ENCODE measurements at regions not wholly inside any gene's neighbourhood (a gene's known extent, or its start where the extent isn't known, plus 50 kb on each side); places are given as distances from the start of the nearest gene placed in this dataset.
"Not testable (repeated sequence)": the region's sequence is repeated elsewhere in the genome, so short reads cannot be mapped to it uniquely, and the experiment has no call there.

DNA sequence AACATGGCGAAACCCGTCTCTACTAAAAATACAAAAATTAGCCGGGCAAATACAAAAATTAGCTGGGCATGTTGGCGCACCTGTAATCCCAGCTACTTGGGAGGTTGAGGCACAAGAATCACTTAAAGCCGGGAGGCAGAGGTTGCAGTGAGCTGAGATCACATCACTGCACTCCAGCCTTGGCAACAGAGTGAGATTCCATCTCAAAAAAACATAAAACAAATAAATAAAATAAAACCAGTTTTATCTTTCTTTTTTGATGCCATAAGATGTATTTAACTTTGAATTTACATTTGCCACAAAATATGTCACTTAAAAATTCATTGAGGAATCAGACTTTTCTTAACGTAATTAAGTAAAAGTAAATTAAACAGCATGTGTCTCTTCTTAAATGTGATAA, 113.3 kb upstream of the ERRFI1 start:
- DNase-seq = no peak

DNA sequence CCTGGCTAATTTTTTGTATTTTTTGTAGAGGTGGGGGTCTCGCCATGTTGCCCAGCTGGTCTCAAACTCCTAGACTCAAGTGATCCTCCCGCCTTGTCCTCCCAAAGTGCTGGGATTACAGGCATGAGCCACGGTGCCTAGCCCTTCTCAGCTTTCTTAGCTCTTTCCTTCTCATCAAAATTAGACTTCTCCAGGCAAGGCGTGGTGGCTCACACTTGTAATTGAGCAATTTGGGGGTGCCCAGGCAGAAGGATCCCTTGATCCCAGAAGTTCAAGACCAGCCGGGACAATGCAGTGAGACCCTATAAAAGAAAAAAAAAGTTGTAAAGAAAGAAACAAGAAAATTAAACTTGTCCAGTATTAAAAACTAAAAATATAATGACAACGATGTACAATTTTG, 112.6 kb upstream of the ERRFI1 start:
- no peak for DNase-seq

DNA sequence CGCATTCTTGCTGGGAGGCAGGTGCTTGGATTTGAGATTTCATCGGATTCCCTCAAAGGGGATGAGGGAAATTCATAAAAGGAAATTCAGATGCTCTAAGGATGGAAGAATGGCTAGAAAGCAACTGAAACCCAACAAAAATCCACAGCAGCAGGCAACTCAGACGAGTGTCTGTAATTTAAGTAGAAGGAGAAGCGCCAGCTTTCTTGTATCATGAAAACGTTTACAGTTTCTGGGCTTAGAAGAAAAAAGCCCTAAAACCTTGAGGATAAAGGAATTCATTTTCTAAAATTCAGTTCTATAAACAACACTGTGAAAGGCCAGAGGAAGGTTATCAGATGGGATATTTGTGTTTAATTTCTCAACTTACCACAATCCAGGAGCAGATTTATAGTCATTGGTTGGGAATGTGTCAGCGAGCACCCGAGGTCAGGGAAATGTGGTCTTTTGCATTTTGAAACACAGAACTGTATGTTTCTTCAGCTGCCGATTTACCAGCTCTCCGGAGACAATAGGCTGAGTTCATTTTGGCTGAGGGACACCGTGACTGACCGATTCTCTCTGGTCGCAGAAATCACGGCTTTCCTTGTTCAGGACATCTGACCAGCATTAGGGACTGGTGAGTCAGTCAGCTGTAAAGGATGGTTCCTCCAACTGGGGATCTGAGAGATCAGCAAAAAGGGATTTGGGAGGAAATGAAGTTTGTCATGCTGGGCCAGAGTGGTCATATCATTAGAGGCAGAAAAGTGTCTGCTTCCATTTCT, 111.6 kb upstream of the ERRFI1 start:
- no peak for DNase-seq

DNA sequence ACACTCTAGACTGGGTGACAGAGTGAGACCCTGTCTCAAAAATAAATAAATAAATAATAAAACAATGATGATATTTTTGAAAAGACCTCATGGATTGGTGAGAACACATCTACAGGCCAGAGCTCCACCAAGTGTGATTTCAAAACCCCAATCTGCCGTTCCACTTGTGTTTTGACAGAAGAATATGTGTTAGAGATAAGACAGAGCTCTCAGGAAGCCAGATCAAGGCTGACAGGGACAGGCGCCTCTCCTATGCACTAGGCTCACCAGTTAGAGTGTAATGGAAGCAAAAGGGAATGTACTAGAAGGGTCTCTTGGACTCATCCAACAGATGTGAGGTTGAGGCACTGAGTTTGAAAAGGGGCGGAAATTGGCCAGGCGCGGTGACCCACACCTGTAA, 110.7 kb upstream of the ERRFI1 start:
- DNase-seq = no peak

DNA sequence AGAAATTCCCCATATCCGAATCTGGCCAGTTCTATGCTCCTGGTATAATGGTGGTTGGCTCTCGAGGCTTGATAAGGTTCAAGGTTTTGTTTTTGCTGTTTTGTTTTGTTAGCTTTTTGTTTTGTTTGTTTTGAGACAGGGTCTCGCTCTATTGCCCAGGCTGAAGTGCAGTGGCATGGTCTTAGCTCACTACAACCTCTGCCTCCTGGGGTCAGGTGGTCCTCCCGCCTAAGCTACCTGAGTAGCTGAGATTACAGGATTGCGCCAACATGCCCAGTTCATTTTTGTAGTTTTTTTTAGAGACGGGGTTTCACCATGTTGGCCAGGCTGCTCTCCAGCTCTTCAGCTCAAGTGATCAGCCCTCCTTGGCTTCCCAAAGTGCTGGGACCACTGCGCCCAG, 109.1 kb upstream of the ERRFI1 start:
- no peak for DNase-seq

DNA sequence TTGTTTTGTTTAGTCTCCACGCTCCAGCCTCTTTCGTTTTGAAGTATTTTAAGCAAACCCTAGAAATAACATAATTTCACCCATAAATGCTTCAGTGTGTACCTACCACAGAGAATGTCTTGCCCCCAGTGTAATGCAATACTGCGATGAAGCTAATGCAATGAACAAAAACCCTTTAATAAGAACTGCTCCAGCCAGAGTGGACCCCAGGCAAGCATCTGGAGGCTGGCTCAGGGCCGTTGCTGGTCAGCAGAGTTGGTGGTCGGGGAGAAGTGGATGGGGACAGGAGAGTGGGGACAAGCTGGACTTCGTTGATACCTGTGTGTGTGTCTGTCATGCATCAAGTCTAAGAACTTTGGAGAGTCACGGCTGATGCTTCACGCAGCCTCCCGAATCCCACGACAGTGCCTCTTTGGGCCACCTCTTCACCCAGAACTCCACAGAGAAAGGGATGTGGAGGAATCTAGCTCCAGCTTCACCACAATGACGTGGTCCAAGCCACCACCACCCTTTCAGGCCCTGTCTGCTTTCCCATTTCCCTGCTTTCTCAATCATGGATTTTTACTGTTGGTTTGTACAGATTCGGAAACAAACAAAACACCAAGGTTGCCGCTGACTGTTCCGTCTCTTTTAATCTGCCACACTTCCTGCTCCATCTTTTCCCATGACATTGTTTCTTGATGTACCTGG, 108.6 kb upstream of the ERRFI1 start:
- DNase-seq = no peak

DNA sequence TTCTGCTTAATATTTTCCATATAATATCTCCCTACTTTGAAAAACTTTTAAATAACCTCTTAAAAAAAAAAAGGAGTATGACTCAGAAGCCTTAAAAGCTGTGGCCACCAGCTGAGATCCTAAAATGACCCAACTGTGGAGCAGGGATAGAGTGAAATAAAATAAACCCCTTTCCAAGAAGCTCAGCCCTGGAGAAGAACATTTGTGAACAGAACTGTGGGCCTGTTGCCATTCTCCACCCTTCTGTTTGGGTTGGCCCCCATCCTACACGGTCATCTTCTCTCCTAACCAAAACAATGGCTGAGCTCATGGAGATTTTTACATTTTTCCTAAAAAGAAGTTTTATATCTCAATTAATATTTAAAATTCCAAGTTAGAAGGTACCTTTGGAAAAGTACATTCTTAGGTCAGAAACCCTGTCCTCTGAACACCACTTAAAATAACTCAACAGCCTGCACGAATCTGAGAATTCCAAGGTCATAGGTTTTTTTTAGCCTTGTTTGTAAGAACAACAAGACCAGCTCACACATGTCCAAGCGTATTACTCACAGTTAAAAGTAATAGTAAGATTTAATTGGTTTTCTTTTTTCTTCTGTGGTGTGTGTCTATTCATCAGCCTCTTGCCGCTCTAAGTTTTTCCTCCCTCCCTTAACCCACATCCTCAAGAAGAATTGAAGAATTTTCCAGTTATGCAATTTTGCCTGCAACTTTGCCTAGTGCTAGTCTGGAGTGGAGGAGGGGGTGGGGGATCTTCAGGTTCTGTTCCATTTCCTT, 107.7 kb upstream of the ERRFI1 start:
- no peak for DNase-seq

DNA sequence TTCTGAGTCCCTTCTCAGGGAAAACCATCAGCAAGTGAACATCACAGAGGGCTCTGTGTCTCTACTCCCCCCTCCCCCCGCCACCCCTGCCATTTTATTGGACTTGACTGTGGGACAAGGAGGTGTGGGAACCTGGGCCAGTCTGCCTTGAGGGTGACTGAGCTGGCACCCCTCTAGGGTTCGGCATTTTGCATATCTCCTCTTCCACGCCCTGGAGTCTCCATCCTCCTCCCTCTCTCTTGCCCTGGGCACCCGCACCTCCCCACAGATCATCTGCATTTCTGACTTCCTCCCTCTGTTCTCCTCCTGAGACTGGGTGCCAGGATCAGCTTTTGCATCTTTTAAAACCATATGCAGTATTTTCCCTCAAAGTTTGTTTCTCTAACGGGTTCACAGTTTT, 107.1 kb upstream of the ERRFI1 start:
- DNase-seq = no peak

DNA sequence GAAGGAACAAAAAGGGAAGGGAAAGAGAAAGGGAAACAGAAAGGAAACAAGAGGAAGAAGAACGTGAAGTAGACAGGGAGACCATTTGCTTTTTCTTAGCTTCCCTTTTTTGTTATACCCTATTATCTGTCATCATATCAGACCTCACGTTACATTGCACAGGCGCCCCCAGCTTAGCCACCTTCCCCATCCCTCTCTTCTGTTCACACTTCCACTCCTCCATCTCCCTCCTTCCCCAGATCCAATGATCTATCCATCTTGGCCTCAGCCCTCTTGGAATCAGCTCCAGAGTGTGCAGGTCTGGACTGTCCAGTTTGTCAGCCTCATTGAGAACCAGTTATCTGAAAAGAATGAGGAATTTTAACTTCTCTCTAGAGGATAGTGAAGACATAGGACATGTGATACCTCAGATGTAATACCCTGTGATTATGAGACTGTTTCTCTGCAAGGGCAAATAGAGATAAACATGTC, 101.1 kb upstream of the ERRFI1 start:
- no peak for DNase-seq

DNA sequence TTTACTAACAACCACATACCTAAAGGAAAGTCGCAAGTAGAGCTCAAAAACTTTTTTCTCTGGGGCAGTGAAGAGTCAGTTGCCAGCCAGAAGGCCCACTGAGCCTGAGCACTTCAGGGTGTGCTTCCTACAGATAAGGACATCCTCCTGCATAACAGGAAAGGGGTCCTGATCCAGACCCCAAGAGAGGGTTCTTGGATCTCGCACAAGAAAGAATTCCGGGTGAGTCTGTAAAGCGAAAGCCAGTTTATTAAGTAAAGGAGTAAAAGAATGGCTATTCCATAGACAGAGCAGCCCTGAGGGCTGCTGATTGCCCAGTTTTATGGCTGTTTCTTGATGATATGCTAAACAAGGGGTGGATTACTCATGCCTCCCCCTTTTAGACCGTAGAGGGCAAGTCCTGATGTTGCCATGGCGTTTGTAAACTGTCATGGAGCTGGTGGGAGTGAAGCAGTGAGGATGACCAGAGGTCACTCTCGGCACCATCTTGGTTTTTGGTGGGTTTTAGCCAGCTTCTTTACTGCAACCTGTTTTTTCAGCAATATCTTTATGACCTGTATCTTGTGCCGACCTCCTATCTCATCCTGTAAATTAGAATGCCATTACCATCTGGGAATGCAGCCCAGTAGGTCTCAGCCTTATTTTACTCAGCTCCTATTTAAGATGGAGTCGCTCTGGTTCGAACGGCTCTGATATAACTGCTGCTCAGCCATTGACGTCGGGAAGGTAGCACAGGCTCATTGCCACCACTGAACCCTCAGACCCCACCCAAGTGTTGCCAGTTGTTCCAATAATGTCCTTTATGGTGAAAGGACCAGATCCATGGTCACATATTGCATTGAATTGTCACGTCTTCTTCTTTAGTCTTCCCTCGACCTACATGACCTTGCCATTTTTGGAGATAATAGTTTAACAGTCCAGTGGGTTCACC, 96.6 kb upstream of the ERRFI1 start:
- no peak for DNase-seq

DNA sequence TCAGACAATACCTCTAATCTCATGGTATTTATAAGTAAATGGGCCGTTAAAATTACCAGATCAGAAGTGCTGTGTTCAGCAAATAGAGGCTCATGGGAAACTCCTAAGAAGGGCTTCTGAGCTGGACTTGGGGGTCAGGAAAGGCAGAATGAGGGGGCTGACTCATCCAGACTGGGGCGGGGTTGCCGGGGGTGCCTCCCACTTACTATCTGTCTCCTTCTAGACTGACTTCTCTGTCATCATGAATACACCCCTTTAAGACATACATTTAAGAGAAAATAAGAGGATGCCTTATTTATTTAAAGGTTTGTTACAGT, 96.0 kb upstream of the ERRFI1 start:
- no peak for DNase-seq

DNA sequence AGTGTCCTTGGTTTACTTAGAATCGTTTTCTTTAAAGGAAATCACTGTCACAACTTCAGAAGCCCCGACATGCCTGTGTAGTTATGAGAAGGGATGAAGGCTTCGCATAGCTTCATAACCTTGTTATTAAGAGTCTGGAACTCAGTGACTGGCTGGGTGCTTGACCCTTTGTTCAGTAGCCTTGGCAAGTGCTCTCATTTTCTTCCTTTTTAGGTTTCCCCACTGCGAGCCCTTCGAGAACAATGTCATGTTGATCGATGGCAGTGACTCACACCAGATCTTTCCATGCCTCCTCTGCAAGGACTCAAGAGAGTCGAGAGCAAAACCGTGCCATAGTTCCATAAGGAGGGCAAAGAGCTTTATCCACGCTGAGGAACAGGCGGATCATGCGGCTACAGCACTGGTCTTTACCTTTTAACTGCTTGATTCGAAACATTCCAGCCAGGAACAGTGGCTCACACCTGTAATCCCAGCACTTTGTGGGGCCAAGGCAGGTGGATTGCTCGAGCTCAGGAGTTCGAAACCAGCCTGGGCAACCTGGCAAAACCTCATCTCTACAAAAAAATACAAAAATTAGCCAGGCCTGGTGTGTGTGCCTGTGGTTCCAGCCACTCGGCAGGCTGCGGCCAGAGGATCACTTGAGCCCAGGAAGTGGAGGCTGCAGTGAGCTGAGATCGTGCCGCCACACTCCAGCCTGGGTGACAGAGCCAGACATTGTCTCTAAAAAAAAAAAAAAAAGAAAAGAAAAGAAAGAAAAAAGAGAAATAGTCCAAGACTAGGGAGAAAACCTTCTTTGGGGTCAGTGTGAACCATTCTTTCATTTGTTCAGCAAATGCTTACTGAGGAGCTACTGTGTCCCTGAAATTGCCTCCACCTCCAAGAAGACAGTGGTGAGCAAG, 95.4 kb upstream of the ERRFI1 start:
- DNase-seq = no peak

DNA sequence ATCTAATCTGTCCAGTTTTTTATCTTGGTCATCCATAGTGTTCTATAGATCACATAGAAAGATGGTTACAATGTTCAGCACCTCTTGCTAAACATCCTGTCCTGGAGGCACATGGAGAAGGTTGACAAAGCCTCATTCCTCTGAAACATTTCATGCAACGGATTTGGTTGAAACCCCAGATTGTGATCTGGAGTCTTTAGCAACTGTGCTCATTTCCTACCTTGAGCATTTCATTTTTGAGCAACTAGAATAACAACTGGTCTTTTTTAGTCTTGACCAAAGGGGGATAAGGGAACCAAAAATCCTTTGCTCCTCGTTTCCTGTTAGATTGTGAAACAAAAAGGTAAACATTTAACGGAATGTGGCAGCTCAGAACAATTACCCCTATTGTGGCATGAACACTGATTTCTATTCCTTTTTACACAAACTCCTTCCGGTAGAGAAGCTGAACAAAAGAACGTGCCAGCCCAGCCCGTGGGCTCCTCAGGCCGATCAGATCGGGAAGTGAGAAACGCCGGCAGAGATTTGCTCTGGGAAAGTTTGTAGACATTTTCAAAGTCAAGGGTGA, 94.7 kb upstream of the ERRFI1 start:
- DNase-seq = no peak

DNA sequence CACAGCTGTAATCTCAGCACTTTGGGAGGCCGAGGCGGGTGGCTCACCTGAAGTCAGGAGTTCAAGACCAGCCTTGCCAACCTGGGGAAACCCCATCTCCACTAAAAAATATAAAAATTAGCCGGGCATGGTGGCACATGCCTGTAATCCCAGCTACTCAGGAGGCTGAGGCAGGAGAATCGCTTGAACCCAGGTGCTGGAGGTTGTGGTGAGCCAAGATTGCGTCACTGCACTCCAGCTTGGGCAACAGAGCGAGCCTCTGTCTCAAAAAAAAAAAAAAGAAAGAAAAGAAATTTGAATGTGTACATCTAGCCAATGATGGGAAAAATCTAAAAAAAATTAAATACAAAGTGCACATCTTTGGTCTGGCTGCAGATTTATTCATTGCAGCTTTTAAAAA, 92.6 kb upstream of the ERRFI1 start:
- not testable (repeated sequence) for DNase-seq

DNA sequence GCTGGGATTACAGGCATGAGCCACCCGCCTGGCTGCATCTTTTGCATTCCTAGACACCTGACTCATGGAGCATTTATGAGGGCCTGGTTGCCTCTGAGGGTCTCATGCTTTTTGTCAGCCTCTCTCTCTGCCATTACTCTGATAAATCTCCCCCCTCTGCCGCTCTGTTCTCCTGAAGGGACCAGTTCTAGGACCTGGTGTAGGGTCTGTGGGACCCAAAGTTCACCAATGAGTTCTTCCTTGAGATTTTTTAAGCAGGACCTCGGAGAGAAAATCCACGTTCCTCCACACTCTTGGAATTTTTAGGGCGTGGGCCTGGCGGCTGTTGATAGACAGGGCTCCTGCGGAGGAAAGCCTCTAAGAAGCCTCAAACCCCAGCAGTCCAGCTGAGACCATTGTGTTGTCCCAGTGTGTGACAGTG, 91.9 kb upstream of the ERRFI1 start:
- no peak for DNase-seq

DNA sequence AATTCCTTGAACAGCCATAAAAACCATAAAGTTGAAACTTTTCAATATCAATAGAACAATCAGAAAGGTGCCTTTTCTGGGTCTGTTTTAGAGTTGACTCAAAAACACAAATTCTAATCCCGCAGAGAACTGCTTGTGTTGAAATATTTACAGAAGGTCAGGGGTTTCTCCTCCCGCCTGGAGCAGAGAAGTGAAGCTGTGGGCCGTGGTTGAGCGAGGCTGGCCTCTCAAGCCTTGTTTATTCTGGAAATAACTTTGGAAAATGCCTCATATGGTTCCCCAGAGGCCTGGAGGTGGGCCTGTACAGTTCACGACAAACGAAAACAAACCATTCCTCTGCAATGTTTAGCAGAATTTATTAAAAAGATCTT, 90.8 kb upstream of the ERRFI1 start:
- DNase-seq = no peak

DNA sequence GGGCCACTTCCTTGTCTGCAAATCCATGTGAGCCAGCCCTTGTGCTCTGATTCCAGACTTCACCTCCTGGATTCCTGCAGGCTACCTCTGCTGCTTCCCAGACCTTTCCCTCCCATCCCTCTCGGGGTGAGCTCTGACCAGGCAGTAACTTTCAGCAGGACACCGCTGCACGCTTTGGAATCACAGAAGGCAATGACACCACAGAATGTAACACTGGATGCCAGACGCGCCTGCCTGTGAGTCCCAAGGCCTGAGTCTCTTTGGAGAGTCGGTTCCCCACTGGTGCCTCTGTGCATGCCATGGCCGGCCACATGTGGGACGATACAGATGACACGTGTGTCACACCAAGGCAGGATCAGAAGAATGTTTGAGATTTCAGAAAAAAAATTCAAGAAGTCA, 89.7 kb upstream of the ERRFI1 start:
- DNase-seq = no peak

DNA sequence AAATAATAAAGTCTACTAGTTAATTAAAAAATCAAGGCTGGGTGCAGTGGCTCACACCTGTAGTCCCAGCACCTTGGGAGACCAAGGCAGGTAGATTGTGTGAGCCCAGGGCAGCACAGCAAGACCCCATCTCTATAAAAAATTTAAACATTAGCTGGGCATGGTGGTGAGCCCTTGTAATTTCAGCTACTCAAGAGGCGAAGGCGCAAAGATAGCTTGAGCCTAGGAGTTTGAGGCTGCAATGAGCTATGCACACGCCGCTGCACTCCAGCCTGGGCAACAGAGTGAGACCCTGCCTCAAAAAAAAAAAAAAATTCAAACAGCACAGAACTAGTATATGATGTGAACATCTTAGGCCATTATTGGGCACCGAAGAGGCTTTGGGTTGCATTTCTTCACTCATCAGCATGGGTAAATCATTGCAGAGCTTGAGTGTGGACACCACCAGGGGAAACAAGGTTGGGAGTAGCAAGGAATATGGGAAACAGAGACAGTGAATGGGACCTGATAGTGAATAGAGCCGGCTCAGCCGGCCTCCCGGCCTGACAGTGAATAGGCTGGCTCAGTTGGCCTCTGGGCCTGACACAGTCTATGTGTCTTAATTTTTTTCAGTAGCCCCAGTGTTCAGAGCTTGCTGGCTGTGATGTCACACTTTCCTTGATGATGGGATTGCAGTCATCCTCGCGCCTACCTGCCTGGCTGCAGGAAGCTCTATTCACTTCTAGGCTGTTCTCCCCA, 89.1 kb upstream of the ERRFI1 start:
- DNase-seq = no peak

DNA sequence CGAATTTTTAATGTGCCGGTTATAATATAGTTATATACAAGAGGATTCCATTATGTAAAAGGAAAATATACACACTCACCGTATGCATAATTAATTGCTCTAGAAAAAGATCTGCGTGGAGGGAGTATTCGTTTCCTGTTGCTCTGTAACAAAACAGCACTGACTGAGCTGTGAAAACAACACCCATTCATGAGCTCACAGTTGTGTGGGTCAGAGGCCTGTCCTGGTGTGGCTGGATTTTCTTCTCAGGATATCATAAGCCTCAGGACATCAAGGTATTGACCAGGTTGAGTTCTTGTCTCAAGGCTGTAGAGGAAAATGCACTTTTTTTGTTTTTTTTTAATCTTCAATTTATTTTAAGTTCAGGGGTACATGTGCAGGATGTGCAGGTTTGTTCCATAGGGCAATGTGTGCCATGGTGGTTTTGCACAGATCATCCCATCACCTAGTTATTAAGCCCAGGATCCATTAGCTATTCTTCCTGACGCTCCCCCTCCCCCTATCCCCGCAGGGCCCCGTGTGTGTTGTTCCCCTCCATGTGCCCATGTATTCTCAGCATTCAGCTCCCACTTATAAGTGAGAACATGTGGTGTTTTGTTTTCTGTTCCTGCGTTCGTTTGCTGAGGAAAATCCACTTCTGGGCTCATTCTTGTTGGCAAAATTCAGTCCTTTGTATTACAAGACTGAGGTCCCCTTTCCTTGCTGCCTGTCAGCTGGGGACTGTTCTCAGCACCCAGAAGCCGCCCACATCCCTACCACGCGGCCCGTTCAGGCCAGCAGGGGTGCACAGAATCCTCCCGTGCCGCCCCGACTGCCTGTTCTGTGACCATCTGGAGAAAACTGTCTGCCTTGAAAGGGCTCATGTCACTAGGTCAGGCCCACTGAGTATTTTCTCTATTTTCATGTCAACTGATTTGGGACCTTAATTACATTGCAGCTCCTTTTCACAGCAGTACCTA, 87.4 kb upstream of the ERRFI1 start:
- DNase-seq = no peak
